ENCODE measurements at regions not wholly inside any gene's neighbourhood (a gene's known extent, or its start where the extent isn't known, plus 50 kb on each side); places are given as distances from the start of the nearest gene placed in this dataset.

GRCh38 chr9:115300116-115300515 lies 182.2 kb upstream of the TNC start:
- TF ChIP-seq, protein P1, sequence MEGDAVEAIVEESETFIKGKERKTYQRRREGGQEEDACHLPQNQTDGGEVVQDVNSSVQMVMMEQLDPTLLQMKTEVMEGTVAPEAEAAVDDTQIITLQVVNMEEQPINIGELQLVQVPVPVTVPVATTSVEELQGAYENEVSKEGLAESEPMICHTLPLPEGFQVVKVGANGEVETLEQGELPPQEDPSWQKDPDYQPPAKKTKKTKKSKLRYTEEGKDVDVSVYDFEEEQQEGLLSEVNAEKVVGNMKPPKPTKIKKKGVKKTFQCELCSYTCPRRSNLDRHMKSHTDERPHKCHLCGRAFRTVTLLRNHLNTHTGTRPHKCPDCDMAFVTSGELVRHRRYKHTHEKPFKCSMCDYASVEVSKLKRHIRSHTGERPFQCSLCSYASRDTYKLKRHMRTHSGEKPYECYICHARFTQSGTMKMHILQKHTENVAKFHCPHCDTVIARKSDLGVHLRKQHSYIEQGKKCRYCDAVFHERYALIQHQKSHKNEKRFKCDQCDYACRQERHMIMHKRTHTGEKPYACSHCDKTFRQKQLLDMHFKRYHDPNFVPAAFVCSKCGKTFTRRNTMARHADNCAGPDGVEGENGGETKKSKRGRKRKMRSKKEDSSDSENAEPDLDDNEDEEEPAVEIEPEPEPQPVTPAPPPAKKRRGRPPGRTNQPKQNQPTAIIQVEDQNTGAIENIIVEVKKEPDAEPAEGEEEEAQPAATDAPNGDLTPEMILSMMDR (IDR thresholded peaks at IDR 0.05; ENCODE audit: low read length) = no peak
- TF ChIP-seq EZH2 (optimal IDR thresholded peaks at IDR 0.05; ENCODE audit: low read depth, low read length) (no peak), EZH2phosphoT487 (IDR thresholded peaks at IDR 0.05; ENCODE audit: low read length) (no peak)
